HG03521 (cell line): ENCODE measurements at regions not wholly inside any gene's neighbourhood (a gene's known extent, or its start where the extent isn't known, plus 50 kb on each side); places are given as distances from the start of the nearest gene placed in this dataset.
"Not testable (repeated sequence)": the region's sequence is repeated elsewhere in the genome, so short reads cannot be mapped to it uniquely, and the experiment has no call there.

Experiments
- ATAC-seq: cut with Tn5 transposase; IDR thresholded peaks from one replicate; pipeline ENCODE4 v1.9.1; 2021; ENCODE audit warnings: mild to moderate bottlenecking, moderate library complexity; ENCODE audit not compliant: unreplicated experiment

DNA sequence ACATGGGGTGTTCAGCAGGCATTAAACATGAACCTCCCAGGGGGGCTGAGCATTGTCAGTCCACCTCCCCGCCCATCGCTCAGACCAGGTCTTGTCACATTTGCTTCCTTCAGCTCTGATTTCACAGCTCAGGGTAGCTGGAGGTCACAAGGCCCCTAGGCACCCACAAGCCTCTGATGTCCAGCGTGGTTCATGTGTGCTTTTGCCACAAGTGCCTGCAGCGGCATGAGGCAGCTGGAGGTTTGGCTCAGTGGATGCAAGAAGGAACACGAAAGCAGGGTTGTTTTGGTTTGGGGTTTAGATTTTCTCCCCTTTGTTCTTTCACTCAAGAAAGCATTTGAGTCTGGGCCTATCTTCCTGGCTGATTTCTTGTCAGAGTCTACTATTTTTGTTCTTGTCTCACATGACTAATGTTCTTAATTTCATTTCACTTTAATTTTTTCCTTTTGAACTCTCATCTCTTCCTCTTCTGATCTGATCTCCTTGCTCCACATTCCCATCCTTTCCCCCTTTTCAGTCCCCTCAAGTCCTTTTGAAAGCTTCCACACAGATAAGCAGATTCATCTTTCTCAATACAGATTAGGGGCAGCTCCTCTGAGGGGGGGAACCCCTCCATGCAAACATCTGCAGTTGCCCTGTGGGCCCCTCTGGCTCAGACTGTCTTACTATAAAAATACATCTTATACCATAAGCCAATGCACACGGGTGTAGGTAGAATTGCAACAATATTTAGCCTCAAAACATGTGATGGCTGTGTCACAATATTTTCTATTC, 68.1 kb upstream of the CEP85L start:
- peak; percentile 30 for ATAC-seq

DNA sequence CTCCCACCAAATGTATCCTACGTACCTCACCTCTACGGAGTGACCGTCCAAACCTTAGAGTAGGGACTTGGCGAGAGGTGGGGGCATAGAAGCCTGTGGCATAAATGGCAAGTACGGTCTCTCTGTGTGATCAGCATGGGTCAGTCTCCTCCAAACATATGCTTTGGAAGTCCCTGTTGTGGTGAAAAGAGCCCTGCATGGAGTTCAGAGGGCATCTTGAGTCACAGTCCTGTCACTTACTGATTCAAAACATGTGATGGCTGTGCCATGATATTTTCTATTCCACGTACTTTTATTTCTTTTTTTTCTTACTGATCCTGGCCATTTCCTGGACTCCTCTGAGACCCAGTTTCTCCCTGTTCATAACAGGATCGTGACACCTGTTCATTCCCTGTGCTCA, 67.5 kb upstream of the CEP85L start:
- no peak for ATAC-seq

DNA sequence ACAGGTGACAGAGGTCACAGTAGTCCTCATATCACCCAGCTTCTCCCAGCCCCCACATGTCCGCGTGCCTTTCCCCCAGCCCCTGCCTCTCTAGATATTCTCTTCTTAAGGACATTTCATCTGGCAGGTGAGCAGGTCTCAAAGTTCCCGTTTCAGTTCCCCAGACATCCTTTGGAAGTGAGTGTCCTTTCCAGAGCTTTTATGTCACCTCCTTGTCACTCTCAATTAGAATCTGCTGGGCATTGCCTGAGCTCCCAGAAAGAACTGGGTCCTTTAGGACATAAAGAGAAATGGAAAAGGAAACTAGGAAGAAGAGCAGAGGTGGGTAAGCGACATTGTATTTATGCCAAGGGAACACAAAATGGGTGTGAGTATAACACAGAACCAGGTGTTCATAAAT, 66.9 kb upstream of the CEP85L start:
- ATAC-seq, result no peak

DNA sequence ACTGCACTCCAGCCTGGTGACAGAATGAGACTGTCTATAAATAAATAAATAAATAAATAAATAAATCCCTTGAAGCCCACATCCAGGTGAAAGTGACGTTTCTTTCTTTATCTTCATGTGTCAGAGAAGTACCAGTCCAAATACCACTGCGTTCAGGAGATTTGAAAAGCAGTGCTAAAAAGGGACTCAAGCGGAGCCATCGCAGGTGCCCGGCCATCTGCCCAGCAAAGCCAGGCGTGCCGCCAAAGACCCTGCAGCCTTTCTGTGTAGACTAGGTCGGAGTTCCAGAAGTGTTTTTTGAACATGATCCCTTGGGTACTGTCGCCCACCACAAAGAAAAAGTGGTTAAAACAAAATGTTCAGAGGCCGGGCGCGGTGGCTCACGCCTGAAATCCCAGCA, 65.7 kb upstream of the CEP85L start:
- no peak for ATAC-seq

DNA sequence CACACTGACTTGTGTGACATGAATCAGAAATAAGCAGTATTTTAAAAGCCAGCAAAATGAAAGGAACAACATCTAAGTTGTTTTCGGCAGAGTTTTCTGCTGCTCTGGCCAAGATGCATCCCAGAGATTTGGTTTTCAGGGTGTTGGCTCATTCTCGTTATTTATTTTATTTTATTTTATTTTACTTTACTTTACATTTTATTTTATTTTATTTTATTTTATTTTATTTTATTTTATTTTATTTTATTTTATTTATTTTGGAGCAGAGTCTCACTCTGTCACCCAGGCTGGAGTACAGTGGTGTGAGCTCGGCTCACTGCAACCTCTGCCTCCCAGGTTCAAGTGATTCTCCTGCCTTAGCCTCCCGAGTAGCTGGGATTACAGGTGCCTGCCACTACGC, 64.5 kb upstream of the CEP85L start:
- not testable (repeated sequence) for ATAC-seq

DNA sequence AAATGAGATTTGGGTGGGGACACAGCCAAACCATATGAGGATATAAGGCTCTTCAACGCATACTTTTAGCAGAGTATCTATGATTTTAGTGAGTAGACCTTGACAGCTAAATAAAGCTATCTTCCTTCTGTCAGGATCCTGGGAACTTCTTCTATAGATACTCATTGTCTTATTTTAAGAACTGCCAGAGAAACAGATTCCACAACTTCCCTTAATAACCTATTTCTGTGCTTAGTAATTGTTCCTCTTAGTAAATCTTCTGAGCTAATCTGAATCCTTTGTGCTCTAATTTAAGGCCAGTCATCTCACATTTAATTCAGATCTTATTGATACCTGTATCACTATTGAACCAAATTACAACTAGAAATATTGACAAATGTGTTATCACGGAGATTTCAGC, 64.0 kb upstream of the CEP85L start:
- ATAC-seq, result no peak

DNA sequence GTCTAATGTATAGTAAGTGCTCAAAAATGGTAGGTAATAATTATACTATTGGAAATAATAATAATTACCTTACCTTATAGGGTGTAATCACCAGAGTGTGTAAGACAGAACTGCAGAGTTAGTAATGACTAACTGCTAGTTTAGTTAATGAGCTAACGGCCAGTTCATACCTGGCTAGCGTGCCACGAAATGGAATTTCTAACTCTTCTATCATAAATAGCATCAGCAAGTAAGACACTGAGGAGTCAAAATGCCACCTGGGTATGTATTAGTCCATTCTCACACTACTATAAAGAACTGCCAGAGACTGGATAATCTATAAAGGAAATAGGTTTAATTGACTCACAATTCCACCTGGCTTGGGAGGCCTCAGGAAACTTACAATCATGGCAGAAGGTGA, 63.4 kb upstream of the CEP85L start:
- ATAC-seq, result no peak

DNA sequence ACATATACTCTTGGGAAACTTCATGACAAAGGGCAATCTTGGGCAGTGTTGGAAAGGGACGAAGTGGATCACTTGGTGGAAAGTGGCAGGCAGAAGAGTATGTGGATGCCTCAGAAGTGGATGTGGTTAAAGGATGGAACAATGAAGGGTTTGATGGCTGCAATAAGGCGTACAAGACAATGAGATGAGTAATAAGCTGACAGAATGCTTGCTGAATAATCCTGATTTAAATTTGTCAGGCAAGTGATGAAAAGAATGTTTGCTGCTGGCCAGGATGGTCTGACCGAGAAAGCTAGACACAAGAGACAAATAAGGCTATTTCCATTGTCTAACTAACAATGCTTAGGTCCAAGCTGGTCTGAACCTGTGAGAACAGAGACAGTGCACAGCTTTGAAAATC, 61.6 kb upstream of the CEP85L start:
- no peak for ATAC-seq

DNA sequence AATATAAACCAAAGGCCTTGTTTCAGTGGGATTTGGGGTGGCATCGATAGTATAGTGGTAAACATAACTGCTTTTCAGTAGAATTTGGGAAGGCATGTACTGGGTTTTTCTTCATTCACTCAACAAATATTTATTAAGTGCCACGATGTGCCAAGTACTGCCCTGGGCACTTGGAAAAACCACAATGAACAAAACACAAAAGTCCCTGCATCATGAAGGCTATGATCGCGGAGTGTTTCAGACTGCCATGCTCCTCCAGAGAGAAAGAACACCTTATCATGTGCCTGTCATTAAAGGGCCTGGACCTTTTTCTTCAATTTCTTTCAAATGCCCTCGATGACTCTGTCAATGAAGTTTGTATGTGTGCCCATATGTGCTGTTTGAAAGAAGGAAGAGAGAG, 59.2 kb upstream of the CEP85L start:
- no peak for ATAC-seq

DNA sequence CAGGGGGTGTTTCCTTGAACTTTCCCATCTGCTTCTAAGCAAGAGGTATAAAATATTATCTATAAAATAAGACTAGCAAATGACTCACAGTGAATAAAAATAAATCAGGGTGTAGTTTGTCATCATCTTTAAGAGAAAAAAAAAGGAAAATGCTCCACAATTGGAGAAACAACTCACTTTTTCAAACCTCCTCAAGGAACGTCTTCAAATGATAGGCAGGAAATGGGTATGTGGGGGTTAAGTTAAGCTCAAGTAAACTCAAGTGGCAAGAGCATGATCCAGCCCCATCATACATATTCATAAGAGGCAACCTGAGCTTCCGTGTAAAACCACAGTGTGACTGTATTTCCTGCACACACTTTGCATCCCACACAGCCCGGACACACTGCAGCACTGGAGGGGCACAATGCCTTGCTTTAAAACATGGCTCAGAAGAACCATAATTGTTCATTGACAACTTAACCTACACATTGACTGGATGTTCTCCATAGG, 58.5 kb upstream of the CEP85L start:
- ATAC-seq, result peak; percentile 88

DNA sequence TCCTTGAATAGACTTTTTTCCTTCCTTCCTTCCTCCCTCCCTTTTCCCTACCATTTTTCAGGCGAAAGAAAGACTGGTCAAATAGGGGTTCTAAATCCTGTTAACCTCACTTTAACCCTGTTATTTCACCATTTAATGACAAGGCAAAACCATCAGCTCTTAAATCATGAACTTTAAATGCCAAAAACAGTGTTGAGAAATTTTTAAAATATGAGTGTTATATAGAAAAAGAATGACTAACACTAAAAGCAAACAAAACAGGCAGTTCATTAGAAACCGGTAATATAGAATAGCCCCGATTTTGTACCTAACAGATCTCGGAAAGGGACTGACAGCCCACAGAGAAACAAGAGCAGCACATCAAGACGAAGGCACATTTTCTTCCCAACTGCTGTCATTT, 57.4 kb upstream of the CEP85L start:
- ATAC-seq, result no peak

DNA sequence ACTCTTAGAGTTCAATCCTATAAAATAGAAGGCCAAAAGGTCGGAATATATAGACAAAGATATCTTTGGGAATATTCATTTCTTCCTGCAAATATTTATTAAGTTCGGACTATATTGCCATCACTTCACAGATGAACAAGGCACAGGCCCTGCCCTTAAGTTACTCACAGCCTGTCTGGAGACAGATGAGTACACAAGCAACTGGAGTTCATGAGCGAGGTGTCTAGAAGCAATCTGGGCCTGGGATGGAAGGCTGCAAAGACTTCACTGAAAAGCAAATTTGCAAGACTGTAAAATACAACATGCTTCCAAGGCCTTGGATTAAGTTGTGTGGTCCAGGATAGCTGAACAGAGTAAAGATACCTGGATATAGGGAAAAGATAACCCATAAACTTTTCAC, 56.7 kb upstream of the CEP85L start:
- no peak for ATAC-seq

DNA sequence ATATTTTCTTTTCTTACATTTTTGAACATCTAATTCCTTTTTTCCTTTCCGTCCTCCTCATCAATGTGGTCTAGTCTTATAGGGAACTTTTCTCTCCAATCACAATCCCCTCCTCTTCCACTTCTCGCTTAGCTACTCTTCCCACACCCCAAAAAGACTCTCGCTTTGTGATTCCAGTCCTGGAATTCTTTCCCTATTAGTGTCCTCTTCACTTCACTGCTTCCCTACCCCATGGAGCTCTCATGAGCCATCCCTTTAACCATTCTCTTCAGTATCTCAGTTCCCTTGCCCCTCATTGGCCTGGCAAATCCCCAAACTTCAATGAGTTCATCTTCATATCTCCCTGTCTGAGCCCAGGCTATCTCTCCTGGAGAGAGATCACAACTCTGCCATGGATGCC, 55.3 kb upstream of the CEP85L start:
- ATAC-seq, result no peak

DNA sequence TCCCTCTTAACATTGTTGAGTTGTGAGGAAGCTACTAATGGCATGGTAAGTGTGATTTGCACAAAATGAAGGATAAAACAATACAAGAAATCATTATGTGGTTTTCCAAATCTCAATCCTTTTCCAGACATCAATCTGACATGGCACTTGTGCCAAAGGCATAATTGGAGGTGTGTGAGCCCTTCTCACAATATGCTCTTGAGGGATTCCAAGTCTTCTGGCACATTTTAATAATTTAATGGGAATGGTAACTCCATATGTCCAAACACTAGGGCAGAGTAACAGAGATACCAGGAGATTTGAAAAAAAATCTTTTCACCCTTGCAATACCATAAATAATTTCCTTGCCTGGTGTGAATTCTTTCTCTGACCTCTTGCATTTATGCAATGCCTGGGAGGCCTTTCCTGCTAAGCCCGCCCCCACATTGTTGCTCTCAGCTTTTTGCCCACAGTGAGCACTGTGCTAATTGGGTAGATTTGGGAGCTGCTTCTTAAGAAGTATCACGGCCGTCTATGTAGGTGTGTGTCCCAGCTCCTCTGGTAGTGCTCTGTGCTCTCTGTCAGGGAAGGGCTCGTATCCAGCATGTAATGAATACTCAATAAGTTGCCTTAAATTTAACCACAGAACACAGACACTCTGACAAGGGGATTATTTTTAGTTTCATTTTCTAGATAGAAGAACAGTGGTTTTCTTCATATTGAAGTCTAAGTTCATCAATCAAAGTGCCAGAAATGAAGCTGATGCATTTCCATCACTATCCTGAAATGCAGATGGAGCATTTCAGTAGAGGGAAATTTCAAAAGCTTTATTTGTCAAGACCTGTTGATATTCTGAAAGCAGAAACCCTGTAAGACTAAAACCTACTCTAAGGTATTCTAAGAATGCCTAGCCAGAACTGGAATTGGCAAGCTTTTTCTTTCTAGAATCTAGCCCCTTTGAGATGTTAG, 54.4 kb upstream of the CEP85L start:
- peak; percentile 33 for ATAC-seq

DNA sequence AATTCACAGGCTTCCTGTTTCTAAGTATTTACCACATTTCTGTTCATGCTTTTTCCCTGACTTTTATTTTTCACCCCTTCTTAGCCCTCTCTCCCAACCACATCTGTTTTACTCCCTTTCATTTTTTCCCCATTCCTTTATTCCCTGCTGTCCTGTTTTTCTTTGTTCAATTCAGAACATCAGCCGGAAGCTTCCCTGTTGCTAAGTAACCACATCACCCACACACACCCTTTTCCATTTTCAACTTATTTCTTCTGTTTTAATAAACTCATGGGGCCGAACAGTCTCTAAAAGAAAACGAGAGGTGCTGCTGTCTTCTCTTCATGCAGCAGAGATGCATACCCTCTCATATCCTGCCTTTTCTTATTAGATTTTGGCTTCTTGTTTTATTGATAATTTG, 53.5 kb upstream of the CEP85L start:
- ATAC-seq, result no peak

DNA sequence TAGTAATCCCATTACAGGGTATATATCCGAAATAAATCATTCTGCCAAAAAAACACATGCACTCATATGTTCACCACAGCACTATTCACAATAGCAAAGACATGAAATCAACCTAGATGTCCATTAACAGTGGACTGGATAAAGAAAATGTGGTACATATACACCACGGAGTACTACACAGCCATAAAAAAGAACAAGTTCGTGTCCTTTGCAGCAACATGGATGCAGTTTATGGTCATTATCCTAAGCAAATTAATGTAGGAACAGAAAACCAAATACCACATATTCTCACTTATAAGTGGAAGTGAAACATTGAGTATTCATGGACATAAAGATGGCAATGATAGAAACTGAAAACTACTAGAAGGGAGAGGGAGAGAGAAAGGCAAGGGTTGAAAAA, 49.9 kb upstream of the CEP85L start:
- ATAC-seq, result not testable (repeated sequence)
